Kidney capillary endothelial cell (primary cell): ENCODE measurements at regions not wholly inside any gene's neighbourhood (a gene's known extent, or its start where the extent isn't known, plus 50 kb on each side); places are given as distances from the start of the nearest gene placed in this dataset.

Source experiments
- DNase-seq: peaks from one replicate; pipeline ENCODE4 v3.0.0-alpha.2; 2018; ENCODE audit warnings: low spot score

DNA sequence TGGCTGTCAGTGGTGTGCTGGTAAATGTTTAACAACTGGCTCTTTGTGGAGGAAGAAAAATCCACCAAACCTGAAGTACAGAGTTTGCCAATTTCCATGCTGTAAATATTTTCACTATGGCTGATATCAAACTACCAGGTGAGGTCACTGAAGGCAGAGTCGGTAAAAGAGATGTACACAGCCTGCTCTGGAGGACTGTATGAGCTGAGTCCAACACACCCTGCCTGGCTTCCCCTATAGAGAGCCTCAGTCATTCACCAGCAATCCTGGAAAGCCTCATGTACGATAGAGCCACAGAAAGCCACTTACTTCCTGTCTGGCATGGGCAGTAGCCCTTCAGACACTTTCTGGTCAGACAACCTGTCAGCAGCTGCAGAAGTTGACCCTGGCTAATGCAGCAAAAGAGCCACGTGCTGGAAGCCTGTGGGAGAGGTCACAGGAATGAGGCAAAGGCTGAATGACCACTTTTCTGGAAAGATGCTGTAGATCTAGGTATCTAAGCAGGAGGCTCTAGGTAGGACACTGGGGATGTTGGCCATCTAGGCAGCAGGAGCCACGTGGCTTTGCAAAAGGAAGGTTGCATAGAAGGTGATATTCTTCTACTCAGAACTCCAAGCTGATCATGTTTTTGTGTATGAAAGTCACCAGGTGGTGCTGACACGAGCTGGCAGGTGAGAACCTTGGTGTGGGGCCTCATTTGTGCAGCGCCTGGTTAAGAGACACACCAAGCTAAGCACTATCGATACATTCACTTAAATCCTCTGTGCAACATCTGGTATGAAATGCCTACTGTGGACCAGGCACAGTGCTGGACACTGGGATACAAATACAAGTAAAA lies 553.9 kb downstream of the VRK1 start:
- DNase-seq = no peak

DNA sequence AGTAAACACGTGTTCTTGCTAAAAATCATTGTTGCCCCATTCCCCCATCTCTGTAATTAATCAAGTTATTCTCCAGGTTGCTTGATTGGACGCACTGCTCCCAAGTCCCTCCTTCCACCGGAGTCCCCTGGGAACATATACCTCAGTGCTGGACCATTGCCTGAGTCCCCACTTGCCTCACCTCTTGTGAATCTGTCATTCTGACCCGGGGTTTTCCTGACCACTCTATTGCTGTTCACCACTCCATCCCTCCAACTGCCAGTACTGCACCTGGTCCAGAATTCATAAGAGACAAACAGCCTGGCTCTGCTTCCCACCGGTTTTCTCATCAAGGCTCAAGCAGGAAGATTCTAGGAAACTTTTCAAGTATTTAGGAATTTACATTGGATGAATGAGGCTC lies 555.9 kb downstream of the VRK1 start:
- no peak for DNase-seq

DNA sequence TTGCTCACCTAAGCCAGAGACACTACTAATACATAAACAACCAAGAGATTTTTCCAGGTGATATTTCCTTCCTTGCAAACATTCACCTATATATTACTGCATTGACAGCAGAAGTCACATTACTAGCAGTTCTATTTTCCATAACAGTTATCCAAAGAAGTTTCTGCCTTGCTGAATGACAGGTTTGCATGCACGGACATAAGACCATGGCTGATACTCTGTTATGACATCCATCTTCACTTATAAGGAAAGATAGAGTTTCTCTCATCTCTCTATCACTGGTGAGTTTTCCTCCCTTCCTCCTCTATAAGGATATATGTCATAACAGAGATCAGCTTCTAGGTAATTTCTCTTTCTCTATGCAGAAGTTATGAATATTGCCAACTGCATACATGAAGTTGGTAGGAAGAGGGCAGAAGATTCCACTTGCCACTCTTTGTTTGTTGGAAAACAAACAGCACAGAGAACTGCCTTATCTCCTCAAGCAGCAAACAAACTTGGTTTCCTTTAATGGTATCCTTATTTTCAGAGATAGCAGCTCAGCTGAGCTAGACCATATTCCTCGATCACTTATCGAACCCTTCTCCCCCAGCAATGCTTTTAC lies 557.0 kb downstream of the VRK1 start:
- no peak for DNase-seq

DNA sequence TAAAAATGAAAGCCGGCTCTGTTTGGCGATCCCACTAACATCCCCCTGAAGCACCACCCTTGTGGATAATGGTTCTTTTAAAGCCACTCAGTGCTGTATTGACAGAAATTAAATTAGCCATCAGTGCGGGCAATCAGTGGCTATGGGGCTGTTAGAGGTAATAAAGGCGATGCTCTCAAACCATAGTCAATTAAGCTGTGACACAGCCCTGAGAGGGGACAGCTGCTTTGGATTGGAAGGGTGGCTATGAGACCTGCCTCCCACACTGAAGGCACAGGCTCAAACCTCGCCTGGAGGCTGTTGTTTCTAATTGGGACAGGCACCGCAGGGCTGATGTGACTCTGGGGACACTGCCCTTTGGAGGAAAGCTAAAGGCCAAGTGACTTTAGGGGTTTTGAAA lies 562.2 kb downstream of the VRK1 start:
- DNase-seq = no peak

DNA sequence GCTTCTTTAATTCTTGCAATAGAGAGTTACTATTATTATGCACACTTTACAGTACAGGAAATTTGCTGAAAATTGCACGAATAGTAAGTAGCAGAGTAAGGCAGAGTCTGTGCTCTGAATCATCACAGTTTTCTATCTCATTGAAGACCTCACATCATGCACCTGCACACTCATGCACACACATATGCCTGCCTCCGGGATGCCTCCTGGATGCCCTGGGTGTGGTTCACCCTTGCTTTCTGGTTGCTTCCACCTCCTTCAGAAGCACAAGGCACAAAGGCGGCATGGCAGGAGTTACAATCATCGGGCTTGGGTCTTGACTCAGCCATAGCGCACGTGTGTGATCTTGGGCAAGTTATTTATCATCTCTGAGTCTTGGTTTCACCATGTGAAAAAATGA lies 564.0 kb downstream of the VRK1 start:
- no peak for DNase-seq

DNA sequence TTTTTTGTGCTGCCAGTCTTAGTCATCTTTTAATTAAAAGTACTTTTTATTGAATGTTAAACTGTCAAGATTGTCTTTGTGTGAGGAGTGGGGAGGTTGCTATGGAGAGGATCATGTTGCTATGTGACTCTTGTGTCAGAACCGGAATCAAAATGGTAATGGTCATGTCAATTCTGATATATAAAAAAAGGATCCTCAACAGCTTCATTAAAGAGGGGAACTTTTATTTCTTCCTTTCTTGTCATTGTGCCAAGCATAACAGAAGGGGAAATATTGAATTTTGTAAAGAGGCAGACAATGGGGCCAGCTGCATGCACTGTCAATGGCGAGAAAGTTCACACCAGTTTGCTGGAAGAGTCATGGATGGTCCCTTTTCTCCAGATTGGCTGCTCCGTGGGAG lies 564.8 kb downstream of the VRK1 start:
- DNase-seq = no peak

DNA sequence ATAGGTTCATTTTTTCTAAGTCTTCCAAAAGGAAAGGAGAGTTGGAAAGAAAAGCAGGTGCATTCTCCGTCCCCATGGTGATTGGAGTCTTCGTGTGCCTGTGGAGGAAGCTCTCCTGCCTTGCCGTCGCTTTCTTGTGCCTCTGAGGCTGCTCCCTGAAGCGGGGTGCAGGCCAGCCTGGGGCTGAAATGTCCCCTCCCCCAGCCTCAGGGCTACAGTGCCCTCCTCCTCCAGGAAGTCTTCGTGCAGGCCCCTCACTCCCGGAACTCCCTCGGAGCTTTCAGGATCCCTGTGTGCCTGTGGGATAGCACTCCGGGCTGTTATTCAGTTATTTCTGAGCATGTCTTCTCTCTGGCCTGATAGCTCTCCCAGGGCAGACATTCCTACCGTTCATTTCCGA lies 569.2 kb downstream of the VRK1 start:
- no peak for DNase-seq

DNA sequence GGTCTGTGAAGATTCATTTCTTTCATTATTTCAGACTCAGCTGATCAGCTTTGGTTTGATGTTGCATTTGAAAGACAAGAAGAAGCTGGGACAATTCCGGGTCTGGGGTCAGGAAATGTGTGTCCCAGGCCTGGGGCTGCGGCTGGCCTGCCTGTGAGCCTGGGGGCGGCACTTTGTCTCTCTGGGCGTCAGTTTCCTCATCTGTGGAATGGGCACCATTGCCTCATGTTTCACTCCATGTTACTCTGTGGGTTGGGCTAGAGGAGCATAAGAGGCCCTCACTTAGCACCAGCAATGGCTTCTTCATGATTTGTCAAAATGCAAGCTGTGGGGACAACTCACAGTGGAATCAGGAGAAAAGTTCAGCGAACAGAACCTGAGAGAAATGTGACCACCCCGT lies 570.1 kb downstream of the VRK1 start:
- no peak for DNase-seq

DNA sequence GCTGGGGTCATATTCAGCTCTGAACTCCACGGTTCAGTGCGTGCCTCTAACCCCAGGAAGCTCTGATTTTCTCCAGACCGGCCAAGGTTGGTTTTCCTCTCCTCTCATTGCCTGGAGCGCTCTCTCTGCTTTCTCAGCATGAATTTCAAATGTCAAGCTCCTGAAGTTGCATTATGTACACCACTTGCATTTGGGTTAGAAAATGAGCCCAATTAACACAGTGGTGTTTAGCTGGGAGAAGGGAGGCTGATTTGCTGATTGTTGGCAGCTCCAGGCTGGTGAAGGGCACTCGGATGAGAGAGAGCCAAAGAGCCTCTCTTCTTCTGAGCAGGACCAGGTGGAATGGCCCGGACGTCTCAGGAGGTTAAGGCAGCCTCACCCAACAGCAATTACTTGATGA lies 570.9 kb downstream of the VRK1 start:
- no peak for DNase-seq

DNA sequence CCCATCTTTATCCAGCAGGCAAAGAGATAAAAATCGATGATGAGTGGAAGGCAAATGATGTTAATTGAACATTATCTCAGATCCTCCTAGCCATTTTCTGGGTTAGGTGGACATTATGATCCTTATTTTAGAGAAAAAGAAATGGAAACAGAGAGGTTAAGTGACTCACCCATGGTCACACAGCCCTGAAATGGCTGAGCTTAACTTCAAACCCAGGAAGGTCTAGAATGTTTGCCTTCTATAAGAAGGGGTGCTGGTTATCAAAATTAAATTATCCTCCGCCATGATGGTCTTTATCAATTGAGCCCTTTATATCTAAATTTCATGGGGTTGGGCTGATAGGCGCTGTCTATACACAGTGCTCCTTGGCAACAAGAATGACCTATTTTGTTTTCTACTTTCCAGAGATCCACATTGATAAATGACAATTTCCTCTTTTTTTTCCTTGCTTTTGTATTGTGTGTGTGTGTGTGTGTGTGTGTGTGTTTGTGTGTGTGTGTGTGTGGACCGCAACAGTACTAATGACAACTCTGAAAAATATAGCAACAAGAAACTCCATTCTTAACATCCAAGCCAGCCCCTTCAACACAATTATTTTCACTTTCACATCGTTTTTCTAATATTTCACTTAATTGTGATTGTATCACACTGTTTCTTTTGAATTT lies 571.9 kb downstream of the VRK1 start:
- DNase-seq = no peak

DNA sequence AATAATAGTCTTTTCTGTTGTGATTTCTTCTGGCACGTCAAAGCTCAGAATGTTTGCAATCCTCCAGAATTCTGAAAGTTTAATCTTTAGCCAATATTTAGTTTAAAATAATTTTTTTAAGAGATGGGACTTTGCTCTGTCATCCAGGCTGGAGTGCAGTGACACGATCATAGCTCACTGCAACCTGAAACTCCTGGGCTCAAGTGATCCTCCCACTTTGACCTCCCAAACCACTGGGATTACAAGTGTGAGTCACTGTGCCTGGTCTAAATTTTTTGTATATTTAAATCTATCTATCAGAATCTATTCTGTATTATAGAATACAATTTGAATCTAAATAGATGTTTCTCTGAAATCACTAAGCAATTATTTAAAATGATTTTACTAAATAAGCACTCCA lies 572.7 kb downstream of the VRK1 start:
- DNase-seq = no peak

DNA sequence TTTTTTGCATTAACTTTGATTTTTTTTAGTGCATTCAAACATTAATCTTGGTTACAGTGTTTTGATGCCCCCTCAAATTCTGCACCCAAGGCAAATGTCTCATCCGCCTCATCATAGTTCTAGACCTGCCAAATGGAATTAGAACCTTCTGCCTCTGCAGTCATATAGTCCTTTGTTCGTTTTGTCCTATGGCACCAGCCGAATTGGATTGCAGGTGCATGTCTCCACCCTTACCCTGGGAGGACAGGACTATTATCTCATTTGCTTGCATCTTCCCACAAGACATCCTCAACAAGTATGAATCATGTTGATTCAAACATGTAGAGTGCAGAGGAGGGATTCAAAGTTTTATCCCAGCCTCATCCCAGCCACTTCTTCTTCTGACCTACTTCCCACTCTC lies 579.1 kb downstream of the VRK1 start:
- DNase-seq = no peak

DNA sequence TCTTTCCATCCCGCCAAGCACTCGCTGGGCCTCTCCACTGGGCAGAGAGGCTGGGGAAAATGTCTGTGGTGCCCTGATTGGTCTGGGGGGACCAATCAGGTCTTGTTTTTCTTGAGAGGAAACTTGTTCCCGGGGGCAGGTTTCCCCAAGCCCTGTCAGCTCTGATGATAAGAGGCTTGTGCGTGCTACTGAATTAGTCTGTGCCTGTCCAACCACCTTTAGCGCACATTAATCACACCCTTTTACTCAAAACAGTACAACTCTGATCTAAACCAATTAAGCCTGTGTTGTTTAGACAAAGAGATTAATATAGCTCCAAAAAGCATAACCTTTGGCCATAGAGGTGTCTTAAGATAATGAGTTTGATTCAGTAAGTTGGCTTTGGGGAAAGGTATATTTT lies 580.4 kb downstream of the VRK1 start:
- DNase-seq = no peak

DNA sequence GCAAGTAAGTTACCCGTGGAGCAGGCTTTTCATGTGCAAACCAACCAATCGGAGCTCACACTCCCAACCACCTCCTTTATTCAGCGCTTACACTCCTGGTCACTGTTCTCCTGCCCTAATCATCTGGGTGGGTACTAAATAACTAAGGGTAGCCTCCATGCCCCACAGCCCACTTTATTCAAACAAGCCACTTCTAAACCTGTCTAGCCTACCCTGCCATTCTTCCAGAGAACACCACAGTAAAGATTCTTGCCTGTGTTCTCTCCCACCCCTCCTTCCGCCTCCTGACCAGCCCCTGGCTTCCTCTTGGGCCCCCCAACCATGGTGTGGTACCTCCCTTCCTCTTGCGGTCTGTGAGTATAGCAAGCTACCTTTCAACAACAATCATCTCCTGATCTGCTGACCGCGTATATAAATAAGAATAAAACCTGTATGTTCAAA lies 581.9 kb downstream of the VRK1 start:
- DNase-seq = no peak

DNA sequence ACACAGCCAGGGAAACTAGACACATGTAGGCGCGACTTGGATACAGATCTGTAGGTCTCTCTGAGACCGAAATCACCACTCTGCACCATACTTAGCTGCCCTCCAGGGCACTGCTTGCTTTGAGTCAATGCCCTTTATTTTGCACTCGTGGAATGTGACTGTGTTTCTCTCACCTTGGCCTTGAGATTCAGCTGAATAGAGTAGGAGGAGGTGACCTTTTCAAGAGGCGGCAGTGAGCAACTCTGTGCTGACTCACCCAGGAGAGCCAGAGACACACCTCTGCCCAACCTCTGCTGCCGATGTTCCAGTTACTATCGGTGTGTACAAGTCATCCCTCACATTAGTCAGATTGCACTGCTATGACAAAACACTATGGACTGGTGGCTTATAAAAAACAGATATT lies 583.4 kb downstream of the VRK1 start:
- no peak for DNase-seq

DNA sequence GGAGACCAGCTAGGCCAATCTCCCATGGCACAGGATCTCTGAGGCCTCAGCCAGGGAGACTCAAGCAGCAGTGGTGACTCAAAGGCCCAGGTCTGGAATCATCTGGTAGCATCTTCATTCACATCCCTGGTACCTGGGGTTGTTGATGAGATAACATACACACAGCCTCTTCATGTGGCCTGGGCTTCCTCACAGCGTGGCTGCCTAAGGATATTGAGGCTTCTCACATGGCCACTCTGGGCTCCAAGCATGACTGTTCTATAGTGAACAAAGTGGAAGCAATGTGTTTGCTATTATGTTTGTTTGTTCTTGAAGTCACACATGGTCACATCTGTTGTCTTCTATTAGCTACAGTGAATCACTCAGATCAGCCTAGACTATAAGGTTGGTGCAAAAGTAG lies 584.1 kb downstream of the VRK1 start:
- DNase-seq = no peak

DNA sequence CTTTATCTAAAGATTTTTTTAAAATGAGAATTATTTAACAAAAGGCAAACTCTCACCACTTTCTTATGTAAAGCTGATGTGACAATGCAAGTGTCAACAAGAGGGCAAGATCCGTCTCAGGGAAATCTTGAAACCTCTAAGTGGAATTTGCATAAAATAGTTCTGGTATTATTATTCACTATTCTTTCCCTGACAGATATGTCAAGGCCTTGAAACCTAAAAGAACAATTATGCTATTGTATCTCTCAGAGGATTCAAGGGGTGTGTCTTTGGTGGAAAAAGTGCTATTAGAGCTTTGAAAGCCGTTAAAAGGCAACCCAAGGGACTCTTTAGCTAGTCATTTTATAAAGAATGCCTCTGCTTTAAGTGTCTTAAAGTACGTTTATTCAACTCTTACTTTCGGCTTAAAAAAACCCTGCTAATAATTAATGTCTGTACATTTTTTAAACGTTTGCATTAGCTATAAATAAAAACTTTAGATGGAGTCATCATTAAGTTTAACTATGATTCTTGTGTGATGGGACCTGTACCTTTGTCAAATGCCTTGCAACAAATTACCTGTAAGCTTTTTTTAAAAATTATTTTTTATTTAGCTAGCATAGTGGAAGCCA lies 585.5 kb downstream of the VRK1 start:
- no peak for DNase-seq

DNA sequence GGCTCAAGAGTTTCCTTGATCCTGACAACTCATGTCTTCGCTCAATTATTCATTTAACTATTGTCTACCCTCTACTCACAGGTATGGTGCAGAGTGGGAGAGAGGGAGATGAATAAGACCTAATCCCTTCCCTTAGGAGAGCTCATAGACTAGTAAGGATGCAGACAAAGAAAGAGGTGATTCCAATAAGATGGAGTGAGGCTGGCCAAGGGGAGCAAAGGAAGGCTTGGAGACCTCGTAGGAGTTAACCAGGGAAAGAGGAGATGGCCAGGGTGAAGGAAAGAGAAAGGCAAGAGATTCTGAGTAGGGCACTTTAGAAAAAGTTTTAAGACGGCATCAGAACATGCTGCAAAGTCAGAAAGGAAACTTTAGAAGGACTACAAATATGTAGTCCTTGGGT lies 588.5 kb downstream of the VRK1 start:
- DNase-seq = no peak

DNA sequence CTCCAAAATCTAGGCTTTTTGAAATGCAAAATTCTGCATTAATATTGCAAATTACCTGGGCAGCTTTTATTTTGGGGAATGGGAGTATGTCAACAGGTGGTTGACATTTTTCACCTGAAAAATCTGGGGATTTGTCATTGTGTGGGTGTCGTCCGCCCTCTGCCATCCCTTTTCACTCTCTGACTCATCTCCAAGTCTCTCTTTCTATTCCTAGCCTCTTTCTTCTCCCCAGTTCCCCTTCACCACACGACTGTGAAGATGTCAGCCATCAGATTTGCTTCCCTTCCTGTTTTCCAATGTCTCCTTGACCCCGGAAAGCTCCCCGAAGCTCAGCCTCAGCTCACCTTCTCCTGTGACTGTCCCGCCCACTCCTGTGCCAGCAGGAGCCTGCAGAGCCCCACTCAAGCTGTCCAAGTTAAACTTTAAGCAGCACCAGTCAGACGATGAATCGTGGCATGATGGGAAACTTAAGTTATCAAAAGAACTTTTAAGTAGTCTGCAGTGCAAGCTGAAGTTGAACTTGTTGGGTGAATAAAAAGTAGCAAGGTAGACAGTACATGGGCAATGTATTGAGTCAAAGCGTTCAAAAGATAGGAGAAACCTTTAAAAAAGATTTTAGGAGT lies 590.2 kb downstream of the VRK1 start:
- no peak for DNase-seq

DNA sequence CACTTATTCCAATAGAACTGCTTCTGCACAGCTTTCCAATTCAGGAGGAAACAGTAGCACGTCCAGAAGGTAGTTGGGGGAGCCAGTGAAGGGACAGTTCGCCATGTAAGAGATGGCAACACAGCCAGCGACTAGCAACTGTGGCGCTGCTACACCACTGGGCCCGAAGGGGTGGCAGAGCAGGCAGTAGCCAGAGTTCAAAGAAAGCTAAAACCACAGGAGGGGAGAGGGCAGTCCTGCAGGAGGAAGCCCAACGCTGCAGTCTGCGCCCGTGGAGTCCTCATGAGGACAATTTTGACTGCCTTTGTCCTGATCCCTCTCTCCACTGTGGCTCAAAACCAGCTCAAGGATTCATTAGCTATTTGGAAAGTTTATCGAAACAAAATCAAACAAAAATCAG lies 591.2 kb downstream of the VRK1 start:
- DNase-seq = no peak

DNA sequence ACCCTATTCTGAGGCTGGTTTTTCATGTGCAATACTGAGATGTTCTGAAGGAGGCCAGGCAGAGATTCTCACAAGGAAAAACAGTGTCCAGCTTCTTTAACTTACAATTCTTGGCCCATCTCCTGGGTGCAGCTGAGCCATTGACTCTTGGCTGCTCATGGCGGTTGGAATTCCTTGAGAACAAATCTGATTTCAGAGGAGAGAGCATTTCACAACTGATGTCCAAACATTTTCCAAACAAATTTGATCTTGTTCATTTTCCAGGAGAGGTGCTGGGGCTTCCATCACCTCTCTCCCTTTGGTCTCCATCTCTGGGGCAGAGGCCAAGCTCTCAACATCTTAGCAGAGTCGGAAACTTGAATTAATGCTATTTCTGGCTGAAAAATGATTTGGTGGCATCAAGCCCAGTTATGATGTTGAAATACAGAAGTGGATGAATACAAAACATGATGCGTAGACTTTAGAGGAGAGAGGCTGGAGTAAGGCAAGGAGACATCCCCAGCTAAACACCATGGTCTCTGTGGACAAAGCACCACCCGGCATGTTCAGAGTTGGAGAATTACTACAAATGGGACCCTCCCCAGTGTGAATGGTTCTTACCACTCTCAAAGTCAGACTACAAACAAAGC lies 593.0 kb downstream of the VRK1 start:
- DNase-seq = no peak

DNA sequence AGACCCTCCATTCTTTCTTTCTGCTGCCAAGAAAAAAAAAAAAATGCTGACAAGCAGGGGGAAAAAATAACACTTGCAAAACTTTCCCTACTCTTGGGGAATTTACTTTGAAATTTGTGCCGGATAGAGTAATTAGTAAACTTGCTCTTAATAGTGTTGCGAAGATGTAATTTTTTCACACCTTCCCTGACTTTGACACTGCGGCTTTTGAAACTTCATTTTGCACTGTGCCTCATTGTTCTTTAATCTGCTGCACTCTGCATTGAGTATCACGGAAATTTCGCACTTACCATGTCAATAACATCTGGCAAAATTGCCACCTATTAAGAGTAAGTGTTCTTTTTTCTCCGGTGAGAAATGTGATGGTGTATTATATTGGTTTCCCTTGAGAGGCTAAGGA lies 596.1 kb downstream of the VRK1 start:
- no peak for DNase-seq
